PC-3 (cell line): ENCODE measurements at regions not wholly inside any gene's neighbourhood (a gene's known extent, or its start where the extent isn't known, plus 50 kb on each side); places are given as distances from the start of the nearest gene placed in this dataset.

Experiments
- ATAC-seq: fragments of 200-7000 bp; cut with Tn5 transposase; 2 replicates; pipeline ENCODE4 v1.9.1; 2020; ENCODE audit warnings: mild to moderate bottlenecking, moderate library complexity
- BruUV-seq: library from RNA; stranded (reverse); fragments of 400-500 nt; replicated peaks from 2 replicates; lab custom pipeline; 2021; lab: Mats Ljungman, UMichigan
- CTCF ChIA-PET: fragments of 300-600 bp; sonication (Branson Sonifier 250); formaldehyde crosslinking; loops from one replicate; lab custom pipeline; 2022; ENCODE audit warnings: antibody characterized with exemption; lab: Charles Lee
- POLR2A ChIA-PET: fragments of 300-600 bp; sonication (Branson Sonifier 250); formaldehyde crosslinking; loops from one replicate; lab custom pipeline; 2022; ENCODE audit warnings: antibody characterized with exemption; ENCODE audit not compliant: unreplicated experiment; lab: Charles Lee
- DNase-seq: peaks from one replicate; pipeline ENCODE4 v3.0.0-alpha.2; 2015
- H2AFZ ChIP-seq: fragments of 300-600 bp; sonication (generic); 2 replicates; pipeline ENCODE4 v1.6.0; 2016; ENCODE audit warnings: antibody characterized with exemption, low read length
- H3F3A ChIP-seq: fragments of 300-600 bp; sonication (generic); one replicate; pipeline ENCODE4 v1.6.0; 2017; ENCODE audit warnings: antibody characterized with exemption, low read length, control low read depth, mild to moderate bottlenecking; ENCODE audit not compliant: unreplicated experiment
- H3K27ac ChIP-seq: fragments of 300-600 bp; sonication (generic); 2 replicates; pipeline ENCODE4 v1.5.1; 2016; ENCODE audit warnings: mild to moderate bottlenecking, low read length
- H3K27me3 ChIP-seq: fragments of 300-600 bp; sonication (generic); 2 replicates; pipeline ENCODE4 v1.6.1; 2016; ENCODE audit warnings: low read length, mixed read lengths
- H3K36me3 ChIP-seq: fragments of 300-600 bp; sonication (generic); 2 replicates; pipeline ENCODE4 v1.6.1; 2016; ENCODE audit warnings: low read depth, mixed run types, low read length, mixed read lengths
- H3K4me1 ChIP-seq: fragments of 300-600 bp; sonication (generic); 2 replicates; pipeline ENCODE4 v1.5.1; 2016; ENCODE audit warnings: low read length; ENCODE audit not compliant: insufficient read depth
- H3K4me2 ChIP-seq: fragments of 300-600 bp; sonication (generic); 2 replicates; pipeline ENCODE4 v1.6.0; 2016; ENCODE audit warnings: low read length
- H3K4me3 ChIP-seq: fragments of 300-600 bp; sonication (generic); 2 replicates; pipeline ENCODE4 v1.5.1; 2016; ENCODE audit warnings: mild to moderate bottlenecking, low read length, mixed read lengths
- H3K79me2 ChIP-seq: fragments of 300-600 bp; sonication (generic); 2 replicates; pipeline ENCODE4 v1.6.1; 2017; ENCODE audit warnings: low read length, mixed read lengths
- H3K9ac ChIP-seq: fragments of 300-600 bp; sonication (generic); 2 replicates; pipeline ENCODE4 v1.6.0; 2016; ENCODE audit warnings: mild to moderate bottlenecking, low read length
- H3K9me2 ChIP-seq: fragments of 300-600 bp; sonication (generic); replicated peaks from 2 replicates; pipeline ENCODE4 v1.6.1; 2016; ENCODE audit warnings: mixed run types, low read length, mixed read lengths
- H3K9me3 ChIP-seq: fragments of 300-600 bp; sonication (generic); 2 replicates; pipeline ENCODE4 v1.6.1; 2016; ENCODE audit warnings: low read length, mixed read lengths
- H4K20me1 ChIP-seq: fragments of 300-600 bp; sonication (generic); 2 replicates; pipeline ENCODE4 v1.6.1; 2016; ENCODE audit warnings: low read length, mixed read lengths
- CTCF ChIP-seq: fragments of 300-600 bp; sonication (generic); conservative IDR thresholded peaks from 2 replicates; pipeline ENCODE4 v1.5.1; 2017; ENCODE audit warnings: antibody characterized with exemption, low read depth, mild to moderate bottlenecking, low read length
- EZH2 ChIP-seq: fragments of 300-600 bp; sonication (generic); IDR thresholded peaks from one replicate; pipeline ENCODE4 v1.6.1; 2017; ENCODE audit warnings: antibody characterized with exemption, mild to moderate bottlenecking, low read length; ENCODE audit not compliant: unreplicated experiment
- EZH2phosphoT487 ChIP-seq: fragments of 300-600 bp; sonication (generic); IDR thresholded peaks from 2 replicates; pipeline ENCODE4 v1.6.1; 2018; ENCODE audit warnings: mild to moderate bottlenecking, antibody characterized with exemption, low read length, borderline replicate concordance
- intact Hi-C: fragments of 100-400 bp; cut with micrococcal nuclease; formaldehyde crosslinking; loops from 2 replicates; pipeline ENCODE4 v1.9.0; 2023

GRCh38 chr5:97471951-97472350 lies 288.9 kb upstream of the RIOK2 start:
- H3K36me3 ChIP-seq: no peaks in the 10 kb centered on the region
- ChIA-PET CTCF (no interaction called here), POLR2A (no interaction called here)
- no peaks in the 10 kb centered on the region for H3K27me3 ChIP-seq
- intact Hi-C loops: no loop called here
- no peak overlapping the region for H2AFZ ChIP-seq
- TF ChIP-seq EZH2phosphoT487 (no peak), CTCF (no peak), EZH2 (no peak)
- H3K4me2 ChIP-seq: no peak overlapping the region
- no peaks in the 10 kb centered on the region for H3K9me2 ChIP-seq
- no peak for DNase-seq
- H3K4me3 ChIP-seq: no peak overlapping the region
- H3K79me2 ChIP-seq: no peaks in the 10 kb centered on the region
- no peaks in the 10 kb centered on the region for H4K20me1 ChIP-seq
- no TSS peak for BruUV-seq
- no peak overlapping the region for H3K9ac ChIP-seq
- no peaks in the 10 kb centered on the region for H3K9me3 ChIP-seq
- H3K4me1 ChIP-seq: no peaks in the 10 kb centered on the region
- no peaks in the 10 kb centered on the region for H3F3A ChIP-seq
- ATAC-seq: no peak
- no peak overlapping the region for H3K27ac ChIP-seq

GRCh38 chr5:97475847-97476246 lies 292.8 kb upstream of the RIOK2 start:
- Histone ChIP-seq H3K4me2 (no peak overlapping the region), H3K27ac (no peak overlapping the region), H2AFZ (no peak overlapping the region), H3K9ac (no peak overlapping the region), H3K27me3 (no peaks in the 10 kb centered on the region), H4K20me1 (no peaks in the 10 kb centered on the region), H3K79me2 (no peaks in the 10 kb centered on the region), H3K4me3 (no peak overlapping the region), H3K36me3 (no peaks in the 10 kb centered on the region), H3K4me1 (no peaks in the 10 kb centered on the region), H3K9me2 (no peaks in the 10 kb centered on the region), H3F3A (no peaks in the 10 kb centered on the region), H3K9me3 (no peaks in the 10 kb centered on the region)
- DNase-seq: no peak
- CTCF ChIA-PET: no interaction called here
- BruUV-seq: no TSS peak
- no peak for ATAC-seq
- intact Hi-C loops: no loop called here
- TF ChIP-seq CTCF: no peak
- no peak for TF ChIP-seq EZH2
- no peak for TF ChIP-seq EZH2phosphoT487
- POLR2A ChIA-PET: no interaction called here

- Histone ChIP-seq H3K27ac (no peak overlapping the region), H4K20me1 (no peaks in the 10 kb centered on the region), H3K79me2 (no peaks in the 10 kb centered on the region), H3K9me2 (no peaks in the 10 kb centered on the region), H3K4me2 (no peak overlapping the region), H2AFZ (no peak overlapping the region), H3K36me3 (no peaks in the 10 kb centered on the region), H3F3A (no peaks in the 10 kb centered on the region), H3K9ac (no peak overlapping the region), H3K9me3 (no peaks in the 10 kb centered on the region), H3K4me1 (no peaks in the 10 kb centered on the region), H3K4me3 (no peak overlapping the region), H3K27me3 (no peaks in the 10 kb centered on the region)
- TF ChIP-seq CTCF (no peak), EZH2 (no peak), EZH2phosphoT487 (no peak)
- ChIA-PET CTCF (no interaction called here), POLR2A (no interaction called here)
- no TSS peak for BruUV-seq
- intact Hi-C loops: no loop called here
- DNase-seq (no peak), ATAC-seq (no peak)
These were observed 293.9 kb upstream of the RIOK2 start for GRCh38 chr5:97476852-97477534.
